ENCODE measurements at regions not wholly inside any gene's neighbourhood (a gene's known extent, or its start where the extent isn't known, plus 50 kb on each side); places are given as distances from the start of the nearest gene placed in this dataset.

GRCh38 chr18:47543080-47543479 is 291.6 kb upstream of the SKOR2 start:
- no peak for DNase-seq (ENCODE audit: low spot score)

GRCh38 chr18:47542551-47542950 is 291.1 kb upstream of the SKOR2 start:
- no peak for DNase-seq (ENCODE audit: low spot score)

- no peak for DNase-seq (ENCODE audit: low spot score)
Measured at GRCh38 chr18:47531717-47532116, 280.3 kb upstream of the SKOR2 start.

- DNase-seq (ENCODE audit: low spot score): no peak
Measured at GRCh38 chr18:47530695-47531094, 279.2 kb upstream of the SKOR2 start.

DNA sequence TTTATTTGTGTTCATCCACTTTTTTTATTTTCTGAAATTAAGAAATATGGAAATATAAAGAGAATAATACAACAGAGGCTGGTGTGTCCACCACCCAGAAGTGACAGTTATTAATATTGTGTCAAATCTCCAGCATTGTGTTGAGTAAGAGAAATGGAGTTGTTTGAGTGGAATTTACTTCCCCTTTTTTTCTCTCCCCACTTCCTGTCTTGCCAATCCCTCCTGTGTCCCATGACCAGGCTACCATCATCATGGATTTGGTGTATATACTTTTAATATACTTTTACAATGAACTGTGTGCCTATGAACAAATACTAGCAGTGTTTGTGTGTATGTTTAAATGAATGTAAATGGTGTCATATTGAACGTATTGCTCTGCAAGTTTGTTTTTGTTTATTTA is 276.9 kb upstream of the SKOR2 start:
- no peak for DNase-seq (ENCODE audit: low spot score)

- DNase-seq (ENCODE audit: low spot score): no peak
Measured at GRCh38 chr18:47526147-47526546, 274.7 kb upstream of the SKOR2 start.

- no peak for DNase-seq (ENCODE audit: low spot score)
Measured at GRCh38 chr18:47522359-47522758, 270.9 kb upstream of the SKOR2 start.

- no peak for DNase-seq (ENCODE audit: low spot score)
Measured at GRCh38 chr18:47520263-47520662, 268.8 kb upstream of the SKOR2 start.

DNA sequence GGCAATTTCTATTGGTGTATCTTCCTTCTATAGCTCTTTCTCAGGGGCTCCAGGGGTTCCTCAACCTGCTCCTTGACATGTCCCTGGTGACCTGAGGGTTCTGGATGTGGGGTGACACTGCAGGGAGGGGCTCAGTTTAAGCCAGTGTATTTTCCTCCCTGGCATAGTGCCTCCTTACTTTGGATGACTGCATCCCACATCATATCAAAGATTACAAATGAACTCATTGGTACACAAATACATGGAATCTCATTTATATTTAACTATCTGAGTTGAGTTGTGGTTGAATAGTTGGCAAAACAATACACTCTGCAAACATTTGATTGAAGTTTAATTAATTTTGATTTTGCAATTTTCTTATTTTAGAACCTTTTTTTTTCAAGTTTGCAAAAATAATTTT is 268.2 kb upstream of the SKOR2 start:
- DNase-seq (ENCODE audit: low spot score): no peak

DNA sequence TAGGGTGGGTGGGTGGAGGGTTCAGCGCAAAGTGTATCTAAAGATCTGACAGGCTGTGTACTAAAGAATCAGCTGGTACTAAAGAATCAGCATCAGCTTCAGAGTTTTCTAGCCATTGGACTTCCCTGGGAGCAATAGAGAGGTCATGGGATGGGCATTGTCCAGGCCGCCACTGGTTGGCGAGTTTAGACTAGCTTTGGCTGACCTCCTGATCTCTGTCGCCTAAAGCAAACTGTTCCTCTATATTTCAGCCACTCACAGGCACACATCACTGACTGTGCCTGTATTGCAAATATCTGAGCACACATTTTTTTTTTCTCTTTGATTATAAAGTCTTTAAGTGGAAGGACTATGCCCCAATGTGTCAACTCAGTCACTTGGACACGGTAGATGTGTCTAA is 267.8 kb upstream of the SKOR2 start:
- DNase-seq (ENCODE audit: low spot score): no peak

DNA sequence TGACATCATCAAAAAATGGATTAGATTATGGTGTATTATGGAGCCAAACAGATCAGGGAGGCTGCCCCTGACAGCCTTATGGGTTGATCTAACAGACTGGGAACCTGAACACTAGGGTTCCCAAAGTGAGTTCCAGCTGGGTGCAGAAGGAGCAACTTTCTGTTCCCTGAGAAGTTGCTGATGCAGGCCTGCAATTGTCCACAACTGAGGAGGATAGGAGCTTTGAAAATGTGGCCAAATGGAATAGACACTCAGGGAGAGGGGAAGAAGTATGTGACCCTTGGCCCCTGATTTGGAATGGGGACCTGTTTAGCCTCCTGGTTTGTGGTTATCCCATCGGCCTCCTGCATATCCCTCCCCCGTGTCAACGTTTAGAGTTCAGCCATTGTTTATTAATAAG is 262.2 kb upstream of the SKOR2 start:
- no peak for DNase-seq (ENCODE audit: low spot score)

GRCh38 chr18:47512726-47513435 is 261.4 kb upstream of the SKOR2 start:
- DNase-seq (ENCODE audit: low spot score): no peak

DNA sequence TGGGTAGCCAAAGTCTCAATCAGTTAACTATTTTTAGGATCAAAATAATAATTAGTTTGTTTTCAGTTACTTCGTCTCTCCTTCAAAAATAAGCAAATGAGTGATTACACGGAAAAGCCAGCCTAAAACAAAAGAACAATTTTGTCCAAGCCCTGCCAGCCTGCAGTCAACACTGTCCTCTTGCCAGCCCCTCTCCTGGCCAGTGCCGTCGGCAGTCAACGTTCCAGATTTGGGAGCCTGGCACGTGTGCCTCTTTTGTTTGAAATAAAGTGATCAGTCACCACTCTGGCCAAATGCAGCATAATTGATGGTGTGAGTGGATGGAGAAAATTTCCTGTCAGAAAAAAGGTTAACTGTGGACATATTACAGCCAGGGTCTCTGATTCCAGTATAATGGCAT is 260.6 kb upstream of the SKOR2 start:
- no peak for DNase-seq (ENCODE audit: low spot score)

DNA sequence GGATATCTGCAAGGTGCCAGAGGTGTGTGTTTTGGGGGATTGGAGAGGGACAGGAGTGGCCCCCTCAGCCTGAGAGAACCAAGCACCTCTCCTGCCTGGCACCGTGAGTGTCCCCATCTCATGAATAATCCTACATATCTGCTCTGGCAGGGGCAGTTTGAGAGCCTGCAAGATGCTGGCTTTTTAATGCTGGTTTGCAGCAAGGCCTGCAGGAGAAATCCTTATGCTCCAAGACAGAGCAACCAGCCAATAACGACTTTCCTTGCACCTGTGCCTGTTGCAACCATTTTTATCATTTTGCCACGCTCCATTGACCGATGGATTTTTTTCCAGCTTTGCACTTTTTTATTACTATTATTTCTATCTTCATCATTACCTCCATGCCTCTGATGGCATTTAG is 259.4 kb upstream of the SKOR2 start:
- no peak for DNase-seq (ENCODE audit: low spot score)

DNA sequence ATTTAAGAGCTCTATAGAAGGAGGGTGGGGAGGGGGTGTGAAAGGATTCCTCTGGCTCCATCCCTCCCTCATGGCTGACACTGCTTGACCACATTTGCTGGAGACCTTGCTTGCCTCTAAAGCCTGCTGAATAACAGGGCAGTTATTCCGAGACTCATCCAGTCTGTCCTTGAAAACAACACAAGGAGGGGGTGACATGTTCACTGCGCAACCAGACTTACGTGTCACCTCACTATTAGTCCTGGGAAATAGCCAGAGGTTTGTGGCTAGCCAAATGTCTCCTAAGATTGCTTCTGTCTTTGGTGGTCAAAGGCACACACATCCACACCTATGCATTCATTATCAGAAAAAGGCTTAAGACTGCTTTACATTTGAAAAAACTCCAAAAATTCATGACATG is 256.2 kb upstream of the SKOR2 start:
- no peak for DNase-seq (ENCODE audit: low spot score)

GRCh38 chr18:47506897-47507296 is 255.4 kb upstream of the SKOR2 start:
- DNase-seq (ENCODE audit: low spot score): no peak

- DNase-seq (ENCODE audit: low spot score): no peak
Measured at GRCh38 chr18:47501946-47502345, 250.5 kb upstream of the SKOR2 start.

- DNase-seq (ENCODE audit: low spot score): no peak
Measured at GRCh38 chr18:47500930-47501329, 249.5 kb upstream of the SKOR2 start.

- DNase-seq (ENCODE audit: low spot score): no peak
Measured at GRCh38 chr18:47492691-47493090, 241.2 kb upstream of the SKOR2 start.

GRCh38 chr18:47490882-47491281 is 239.4 kb upstream of the SKOR2 start:
- DNase-seq (ENCODE audit: low spot score): no peak

DNA sequence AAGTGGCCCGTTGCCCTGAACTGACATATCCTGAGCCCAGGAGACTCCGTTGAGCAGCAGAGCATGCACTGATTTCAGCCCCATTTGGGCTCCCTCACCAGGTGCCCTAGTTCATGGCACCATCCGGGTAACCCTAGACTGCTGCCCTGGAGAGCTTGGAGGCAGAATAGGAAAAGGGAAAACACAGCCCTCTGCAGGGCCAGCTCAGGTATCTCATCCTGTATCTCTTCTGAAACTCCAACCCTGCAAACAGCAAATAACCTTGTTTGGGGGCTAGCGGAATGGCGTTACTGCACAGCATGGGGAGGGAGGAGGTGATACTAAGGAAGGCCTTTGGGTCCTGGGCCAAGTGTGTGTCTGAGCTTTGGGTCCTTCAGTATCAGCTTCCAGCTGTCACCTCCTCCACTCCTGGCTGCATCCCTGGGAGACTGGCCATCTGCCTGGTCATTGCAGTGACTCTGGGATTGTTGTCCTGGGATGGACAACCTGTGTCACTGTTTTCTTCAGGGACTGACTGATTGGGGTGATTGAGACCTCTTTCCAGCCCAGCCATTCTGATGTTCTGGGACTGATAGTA is 233.8 kb upstream of the SKOR2 start:
- no peak for DNase-seq (ENCODE audit: low spot score)

- no peak for DNase-seq (ENCODE audit: low spot score)
Measured at GRCh38 chr18:47484068-47484467, 232.6 kb upstream of the SKOR2 start.

DNA sequence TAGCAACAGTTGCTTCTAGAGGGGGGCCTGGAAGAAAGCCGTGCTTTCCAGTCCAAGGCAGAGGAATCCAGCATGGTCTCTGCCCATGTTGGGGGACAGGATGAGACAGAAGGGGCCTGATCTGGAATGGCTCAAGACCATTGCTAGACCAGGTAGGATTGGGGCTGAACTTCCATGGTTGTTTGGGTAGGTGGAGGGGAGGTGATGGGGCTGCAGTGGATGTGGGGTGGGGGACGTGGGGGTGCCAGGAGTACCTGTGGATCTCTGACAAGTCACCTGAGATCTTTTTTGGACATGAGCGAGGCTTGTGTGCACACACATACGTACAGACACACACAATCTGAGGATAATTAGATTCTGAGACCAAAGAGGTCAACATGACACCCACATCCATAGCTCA is 228.7 kb upstream of the SKOR2 start:
- no peak for DNase-seq (ENCODE audit: low spot score)

DNA sequence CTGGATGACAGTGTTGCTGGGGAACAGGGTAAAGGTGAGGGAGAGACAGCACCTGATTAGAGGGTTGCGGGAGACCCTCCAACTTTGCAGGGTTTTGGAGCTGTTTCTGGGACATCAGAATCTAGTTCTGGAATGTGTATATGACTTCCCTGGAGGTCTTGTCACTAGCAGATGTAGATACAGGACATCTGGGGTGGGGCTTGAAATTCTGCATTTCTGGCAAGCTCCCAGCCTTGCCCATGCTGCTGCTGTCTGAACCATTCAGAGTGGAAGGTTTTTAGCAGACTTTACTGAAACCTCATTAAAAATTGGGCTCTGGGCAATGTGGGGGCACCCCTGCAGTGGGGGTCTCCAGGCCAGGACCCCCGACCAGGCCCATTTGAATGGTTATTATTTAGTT is 220.3 kb upstream of the SKOR2 start:
- no peak for DNase-seq (ENCODE audit: low spot score)
